AG04450 (cell line): ENCODE measurements at regions not wholly inside any gene's neighbourhood (a gene's known extent, or its start where the extent isn't known, plus 50 kb on each side); places are given as distances from the start of the nearest gene placed in this dataset.
A peak's percentile ranks its signal among the peaks of the same experiment; 100 is the strongest.

ENCODE experiments used
- CTCF ChIA-PET: fragments of 300-600, 350-600 bp; formaldehyde crosslinking; extraction: SDS; loops from one replicate; lab custom pipeline; 2022; ENCODE audit warnings: antibody characterized with exemption, inconsistent platforms; lab: Charles Lee
- POLR2A ChIA-PET: fragments of 350-600 bp; formaldehyde crosslinking; extraction: SDS; loops from one replicate; lab custom pipeline; 2021; ENCODE audit warnings: antibody characterized with exemption, inconsistent platforms; lab: Yijun Ruan, JAX
- DNase-seq: peaks from one replicate; pipeline ENCODE4 v3.0.0-alpha.2; 2011; ENCODE audit warnings: low read depth, low spot score
- H3K27ac ChIP-seq: one replicate; pipeline ENCODE4 v1.5.1; 2012; ENCODE audit warnings: low read depth, low read length, control low read depth
- H3K27me3 ChIP-seq: one replicate; pipeline ENCODE4 v1.6.0; 2012; ENCODE audit warnings: low read length; ENCODE audit not compliant: control insufficient read depth, insufficient read depth
- H3K4me3 ChIP-seq: 2 replicates; pipeline ENCODE4 v1.5.1; 2011; ENCODE audit warnings: mild to moderate bottlenecking, low read depth, low read length, control low read depth
- H3K9me3 ChIP-seq: 2 replicates; pipeline ENCODE4 v1.5.1; 2012; ENCODE audit warnings: low read length; ENCODE audit not compliant: control insufficient read depth, insufficient read depth
- CTCF ChIP-seq: IDR thresholded peaks from 2 replicates; pipeline ENCODE4 v1.5.1; 2011; ENCODE audit warnings: low read depth, low read length, control low read depth, inconsistent platforms

- H3K4me3 ChIP-seq: no peak overlapping the region
- ChIA-PET CTCF (interaction anchor here (0.6 kb wide), 1 partner anchor 381 kb away, joined by 3 read pairs; no protein-coding TSS in a partner anchor), POLR2A (no interaction called here)
- peaks cover 5% of the 10 kb centered on the region for H3K27me3 ChIP-seq
- no peak for DNase-seq
- no peaks in the 10 kb centered on the region for H3K9me3 ChIP-seq
- no peak overlapping the region for H3K27ac ChIP-seq
- TF ChIP-seq CTCF: no peak
Measured at GRCh38 chr11:130815097-130815802, 101.0 kb downstream of the SNX19 start.

- Histone ChIP-seq H3K27me3 (peaks cover 5% of the 10 kb centered on the region), H3K9me3 (no peaks in the 10 kb centered on the region), H3K27ac (no peak overlapping the region), H3K4me3 (no peak overlapping the region)
- TF ChIP-seq CTCF: no peak
- ChIA-PET POLR2A (no interaction called here), CTCF (no interaction called here)
- no peak for DNase-seq
Measured at GRCh38 chr11:130815956-130816355, 100.3 kb downstream of the SNX19 start.

GRCh38 chr11:130816546-130817329 is 99.5 kb downstream of the SNX19 start:
- Histone ChIP-seq H3K9me3 (no peaks in the 10 kb centered on the region), H3K27me3 (peaks cover 5% of the 10 kb centered on the region), H3K27ac (no peak overlapping the region), H3K4me3 (no peak overlapping the region)
- no peak for TF ChIP-seq CTCF
- no peak for DNase-seq
- ChIA-PET CTCF (interaction anchor here (0.5 to 1.0 kb wide), 2 partner anchors 11 to 382 kb away, joined by 3 to 5 read pairs; no protein-coding TSS in a partner anchor), POLR2A (no interaction called here)

- Histone ChIP-seq H3K27me3 (peaks cover 5% of the 10 kb centered on the region), H3K9me3 (no peaks in the 10 kb centered on the region), H3K27ac (no peak overlapping the region), H3K4me3 (no peak overlapping the region)
- DNase-seq: peak; percentile 68
- POLR2A ChIA-PET: no interaction called here
- CTCF ChIA-PET: interaction anchor here (1.0 kb wide), 1 partner anchor 10 kb away, joined by 5 read pairs; no protein-coding TSS in a partner anchor
- TF ChIP-seq CTCF: no peak
Measured at GRCh38 chr11:130817330-130817944, 98.8 kb downstream of the SNX19 start.
